ENCODE measurements at regions not wholly inside any gene's neighbourhood (a gene's known extent, or its start where the extent isn't known, plus 50 kb on each side); places are given as distances from the start of the nearest gene placed in this dataset.

GRCh38 chr6:147905711-147906110 is 397.2 kb downstream of the SAMD5 start:
- no peak for DNase-seq

- no peak for DNase-seq
These were observed 397.9 kb downstream of the SAMD5 start for GRCh38 chr6:147906361-147906760.

- no peak for DNase-seq
These were observed 401.1 kb downstream of the SAMD5 start for GRCh38 chr6:147909640-147910039.

- no peak for DNase-seq
These were observed 401.8 kb downstream of the SAMD5 start for GRCh38 chr6:147910281-147910680.

- no peak for DNase-seq
These were observed 402.6 kb downstream of the SAMD5 start for GRCh38 chr6:147911057-147911456.

GRCh38 chr6:147911686-147912085 is 403.2 kb downstream of the SAMD5 start:
- no peak for DNase-seq

GRCh38 chr6:147922799-147923198 is 414.3 kb downstream of the SAMD5 start:
- no peak for DNase-seq

- DNase-seq, result no peak
These were observed 416.1 kb downstream of the SAMD5 start for GRCh38 chr6:147924598-147924997.

- DNase-seq, result no peak
These were observed 416.8 kb upstream of the SASH1 start for GRCh38 chr6:147925826-147926225.

- no peak for DNase-seq
These were observed 411.9 kb upstream of the SASH1 start for GRCh38 chr6:147930745-147931144.

GRCh38 chr6:147933224-147933623 is 409.4 kb upstream of the SASH1 start:
- DNase-seq, result no peak

- no peak for DNase-seq
These were observed 407.0 kb upstream of the SASH1 start for GRCh38 chr6:147935656-147936055.

- no peak for DNase-seq
These were observed 405.8 kb upstream of the SASH1 start for GRCh38 chr6:147936703-147937470.

GRCh38 chr6:147941143-147941542 is 401.5 kb upstream of the SASH1 start:
- DNase-seq, result no peak

- DNase-seq, result no peak
These were observed 400.3 kb upstream of the SASH1 start for GRCh38 chr6:147942363-147942762.

- no peak for DNase-seq
These were observed 398.5 kb upstream of the SASH1 start for GRCh38 chr6:147944122-147944521.

GRCh38 chr6:147947521-147947920 is 395.1 kb upstream of the SASH1 start:
- DNase-seq, result no peak

GRCh38 chr6:147949981-147950622 is 392.5 kb upstream of the SASH1 start:
- no peak for DNase-seq

- no peak for DNase-seq
These were observed 392.0 kb upstream of the SASH1 start for GRCh38 chr6:147950623-147950987.

- no peak for DNase-seq
These were observed 390.9 kb upstream of the SASH1 start for GRCh38 chr6:147951726-147952125.

GRCh38 chr6:147954938-147955337 is 387.7 kb upstream of the SASH1 start:
- no peak for DNase-seq

GRCh38 chr6:147958683-147959082 is 384.0 kb upstream of the SASH1 start:
- peak in 1 of 58 donors; percentile 2 for DNase-seq

GRCh38 chr6:147961481-147962141 is 381.0 kb upstream of the SASH1 start:
- DNase-seq, result no peak

Data from anterior cingulate cortex (tissue), 58 donors.